ENCODE measurements at regions not wholly inside any gene's neighbourhood (a gene's known extent, or its start where the extent isn't known, plus 50 kb on each side); places are given as distances from the start of the nearest gene placed in this dataset.
"Not testable (repeated sequence)": the region's sequence is repeated elsewhere in the genome, so short reads cannot be mapped to it uniquely, and the experiment has no call there.

DNA sequence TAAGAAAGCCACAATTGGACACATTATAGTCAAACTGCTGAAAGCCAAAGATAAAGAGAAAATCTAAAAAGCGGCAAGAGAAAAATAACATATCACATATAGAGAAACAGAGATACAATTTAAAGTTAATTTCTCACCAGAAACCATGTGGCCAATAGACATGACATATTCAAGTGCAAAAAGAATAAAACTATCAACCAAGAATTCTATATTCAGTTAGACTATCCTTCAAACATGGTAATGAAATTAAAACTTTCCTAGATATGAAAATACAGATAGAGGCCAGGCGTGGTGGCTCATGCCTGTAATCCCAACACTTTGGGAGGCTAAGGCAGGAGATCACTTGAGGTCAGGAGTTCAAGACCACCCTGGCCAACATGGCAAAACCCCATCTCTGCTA, 129.1 kb upstream of the RNF32 start:
- no peak for DNase-seq

DNA sequence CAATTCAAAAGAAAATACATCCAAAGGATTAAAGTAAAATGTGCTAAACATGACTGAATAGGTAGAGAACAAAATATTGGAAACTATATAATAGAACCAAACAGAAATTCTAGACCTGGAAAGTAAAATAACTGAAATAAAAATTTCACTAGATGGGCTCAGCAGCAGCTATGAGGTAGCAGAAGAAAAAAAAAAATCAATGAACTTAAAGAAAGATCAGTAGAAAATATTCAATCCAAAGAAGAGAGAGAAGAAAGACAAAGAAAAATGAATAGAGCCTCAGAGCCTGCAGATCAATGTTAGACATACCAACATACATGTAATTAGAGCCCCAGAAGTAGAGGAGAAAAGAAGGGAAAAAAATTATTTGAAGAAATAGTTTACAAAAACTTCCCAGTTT, 129.6 kb upstream of the RNF32 start:
- DNase-seq, result no peak

DNA sequence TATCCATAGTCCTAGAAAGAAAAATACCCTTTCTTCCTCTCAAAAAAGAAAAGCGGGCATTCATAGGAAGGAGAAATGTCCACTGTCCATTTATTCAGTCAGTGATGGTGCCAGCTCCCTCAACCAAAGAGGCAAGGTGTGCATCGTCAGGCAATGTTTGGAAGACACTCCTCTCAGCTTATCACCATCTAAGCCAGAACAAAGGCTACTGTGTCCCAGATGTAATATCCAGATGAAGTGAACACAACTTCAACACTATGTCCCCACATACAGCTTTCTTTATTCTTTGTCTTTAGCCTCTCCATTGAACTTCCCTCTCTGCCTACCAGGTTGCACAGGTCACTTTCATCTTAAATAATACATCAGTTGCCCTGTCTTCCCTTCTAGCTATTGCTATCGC, 131.4 kb upstream of the RNF32 start:
- no peak for DNase-seq

DNA sequence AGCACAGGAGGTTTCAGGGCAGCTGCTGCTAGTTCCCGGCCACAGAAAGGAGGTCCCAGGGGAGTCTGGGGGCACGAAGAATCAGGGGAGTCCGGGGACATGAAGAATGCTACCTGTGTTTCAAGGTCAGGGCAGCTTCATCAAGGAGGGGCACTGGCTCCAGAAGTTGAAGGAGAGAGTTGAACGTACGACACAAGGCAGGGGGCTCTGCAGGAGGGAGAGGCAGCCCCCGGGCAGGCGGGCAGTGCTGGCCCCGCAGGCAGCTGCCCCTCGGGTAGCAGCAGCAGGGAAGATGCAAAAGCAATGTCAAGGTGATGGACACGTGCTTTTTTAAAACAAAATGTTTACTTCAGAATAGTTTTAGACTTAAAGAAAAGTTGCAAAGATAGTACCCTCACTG, 134.7 kb upstream of the RNF32 start:
- DNase-seq, result no peak

- no peak for DNase-seq
Measured at GRCh38 chr7:156504687-156505545, 135.7 kb upstream of the RNF32 start.

DNA sequence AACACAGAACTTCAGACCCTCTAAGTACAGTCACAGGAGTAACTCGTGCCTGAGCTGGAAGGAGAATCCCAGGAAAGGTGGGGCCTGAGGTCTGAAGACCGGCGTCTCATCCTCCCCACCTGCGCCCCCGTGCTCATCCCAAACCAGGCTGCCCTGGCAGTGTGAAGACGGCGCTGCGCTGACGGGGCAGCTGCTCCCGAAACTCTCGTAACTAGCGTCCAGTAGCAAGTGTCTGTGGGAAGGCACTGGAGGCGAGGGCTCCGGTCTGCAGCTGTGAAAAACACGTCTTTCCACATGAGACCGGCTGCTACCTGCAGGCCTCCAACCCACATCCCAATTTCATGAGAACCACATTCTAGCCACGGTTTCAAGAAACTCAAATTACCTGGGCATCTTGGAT, 136.6 kb upstream of the RNF32 start:
- DNase-seq, result no peak

DNA sequence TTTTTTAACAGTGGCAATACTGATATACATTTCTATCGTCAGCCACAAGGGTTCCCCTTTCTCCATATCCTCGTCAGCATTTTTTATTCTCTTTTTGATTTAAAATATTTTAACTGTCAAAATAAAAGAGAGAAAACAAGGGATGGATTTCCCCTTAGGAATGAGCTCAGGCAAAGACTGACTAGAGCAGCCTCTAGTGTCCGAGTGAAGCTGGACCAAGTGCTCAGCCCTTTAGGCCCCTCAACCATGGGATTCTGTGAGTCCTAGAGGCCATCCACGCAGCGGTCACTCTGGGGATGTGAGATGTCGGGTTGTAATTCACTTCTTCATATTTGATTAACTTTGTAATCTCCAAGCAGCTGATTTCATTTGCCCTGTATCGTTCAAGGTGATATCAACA, 137.4 kb upstream of the RNF32 start:
- no peak for DNase-seq

GRCh38 chr7:156501815-156502214, 138.8 kb upstream of the RNF32 start:
- DNase-seq, result not testable (repeated sequence)

DNA sequence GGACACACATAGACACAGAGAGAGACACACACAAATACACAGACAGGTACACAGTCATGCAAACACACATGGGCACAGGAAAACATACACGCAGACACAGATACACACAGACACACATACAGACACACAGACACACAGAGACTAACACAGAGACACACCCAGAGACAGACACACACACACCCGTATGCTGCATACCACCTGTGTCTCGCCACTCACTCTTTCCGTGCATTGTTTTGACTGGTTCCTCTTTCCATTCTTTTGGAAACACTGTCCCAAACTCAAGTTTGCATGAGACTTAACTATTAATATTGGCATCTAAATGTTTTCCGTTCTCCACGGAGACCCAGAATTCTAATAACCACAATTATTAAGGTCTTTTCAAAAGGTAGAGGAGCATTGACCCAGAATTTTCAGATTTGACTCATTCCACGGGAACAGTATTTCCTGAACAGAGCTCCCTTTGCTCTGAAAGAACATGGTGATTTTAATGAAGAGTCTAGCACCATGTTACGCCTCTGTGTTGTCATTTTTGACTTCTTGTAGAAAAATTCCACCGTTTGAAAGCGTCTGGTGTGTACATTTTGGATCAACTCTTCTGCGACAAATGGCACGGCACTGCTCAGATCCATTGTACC, 141.2 kb upstream of the RNF32 start:
- no peak for DNase-seq

DNA sequence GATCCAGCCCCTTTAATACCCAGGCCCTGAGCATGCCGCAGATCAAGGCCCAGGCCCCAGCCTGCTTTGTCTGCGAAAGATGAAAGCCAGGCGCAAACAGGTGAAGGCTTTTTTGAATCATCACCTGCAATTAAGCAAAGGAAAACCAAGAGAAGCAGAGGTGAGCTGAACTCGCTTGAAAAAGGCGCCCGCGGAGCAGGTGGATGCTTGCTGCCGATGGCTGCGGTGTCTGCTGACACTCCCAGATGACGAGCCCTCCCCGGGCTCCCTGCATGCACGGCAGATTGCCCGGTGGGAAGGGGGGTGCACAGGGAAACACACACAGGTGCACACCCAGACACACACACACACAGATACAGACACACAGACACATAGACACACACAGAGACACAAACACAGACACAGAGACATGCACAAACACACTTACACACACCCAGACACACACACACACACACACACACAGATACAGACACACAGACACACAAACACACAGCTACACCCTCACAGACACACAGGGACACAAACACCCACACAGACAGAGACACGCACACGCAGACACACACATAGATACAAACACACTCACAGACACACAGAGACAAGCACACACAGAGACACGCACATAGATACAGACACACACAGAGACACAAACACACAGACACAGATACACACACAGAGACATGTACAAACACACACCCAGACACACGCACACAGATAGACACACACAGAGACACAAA, 142.6 kb upstream of the RNF32 start:
- DNase-seq, result no peak

GRCh38 chr7:156496865-156497264, 143.7 kb upstream of the RNF32 start:
- no peak for DNase-seq

- peak; percentile 42 for DNase-seq
Measured at GRCh38 chr7:156496363-156496769, 144.2 kb upstream of the RNF32 start.

DNA sequence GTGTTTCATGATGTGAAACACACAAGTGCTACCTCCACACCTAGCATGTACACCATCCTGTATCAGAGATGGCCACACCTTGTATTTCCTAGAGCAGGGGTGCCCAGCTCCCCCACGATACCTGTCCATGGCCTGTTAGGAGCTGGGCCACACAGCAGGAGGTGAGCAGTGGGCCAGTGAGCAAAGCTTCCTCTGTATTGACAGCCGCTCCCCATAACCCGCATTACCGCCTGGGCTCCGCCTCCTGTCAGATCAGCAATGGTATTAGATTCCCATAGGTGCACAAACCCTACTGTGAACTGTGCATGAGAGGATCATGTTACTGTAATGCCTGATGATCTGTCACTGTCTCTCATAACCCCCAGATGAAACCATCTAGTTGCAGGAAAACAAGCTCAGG, 145.6 kb upstream of the RNF32 start:
- DNase-seq, result no peak

DNA sequence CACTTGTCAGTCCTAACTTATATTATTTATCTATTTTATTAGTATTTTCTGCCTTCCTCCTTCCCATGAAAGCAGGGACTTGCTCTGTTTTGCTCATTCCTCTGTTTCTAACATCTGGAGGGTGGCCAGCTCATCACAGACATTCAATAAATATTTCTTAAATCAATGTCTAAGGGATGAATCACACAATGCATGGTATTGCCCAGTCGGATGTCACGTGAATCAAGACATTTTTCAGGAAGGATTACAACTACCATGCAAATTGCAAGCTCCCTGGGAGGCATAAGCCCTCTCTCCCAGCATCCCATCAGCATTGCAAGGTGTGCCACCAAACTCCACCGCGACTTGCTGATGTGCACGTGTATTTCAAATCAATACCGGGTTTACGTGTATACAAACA, 146.6 kb upstream of the RNF32 start:
- DNase-seq, result no peak

- no peak for DNase-seq
Measured at GRCh38 chr7:156492170-156492569, 148.4 kb upstream of the RNF32 start.

DNA sequence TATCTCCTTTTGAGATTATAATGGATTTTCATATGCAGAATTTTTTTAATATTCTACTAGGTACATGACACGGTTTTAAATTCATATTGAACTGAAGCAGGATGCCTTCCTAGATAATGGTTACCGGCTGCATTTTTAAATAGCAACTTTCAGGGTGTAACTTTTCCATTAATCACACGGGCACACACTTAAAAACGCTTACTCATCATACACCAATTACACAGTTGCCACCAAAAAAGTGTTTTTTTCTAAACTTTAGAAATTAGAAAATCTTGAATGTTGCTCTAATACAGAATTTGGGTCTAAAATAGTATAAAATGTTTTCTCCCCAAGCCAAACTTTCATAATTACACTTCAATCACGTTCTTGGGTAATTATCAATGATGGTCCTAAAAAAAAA, 149.1 kb upstream of the RNF32 start:
- no peak for DNase-seq

GRCh38 chr7:156490021-156490800, 150.4 kb upstream of the RNF32 start:
- no peak for DNase-seq

DNA sequence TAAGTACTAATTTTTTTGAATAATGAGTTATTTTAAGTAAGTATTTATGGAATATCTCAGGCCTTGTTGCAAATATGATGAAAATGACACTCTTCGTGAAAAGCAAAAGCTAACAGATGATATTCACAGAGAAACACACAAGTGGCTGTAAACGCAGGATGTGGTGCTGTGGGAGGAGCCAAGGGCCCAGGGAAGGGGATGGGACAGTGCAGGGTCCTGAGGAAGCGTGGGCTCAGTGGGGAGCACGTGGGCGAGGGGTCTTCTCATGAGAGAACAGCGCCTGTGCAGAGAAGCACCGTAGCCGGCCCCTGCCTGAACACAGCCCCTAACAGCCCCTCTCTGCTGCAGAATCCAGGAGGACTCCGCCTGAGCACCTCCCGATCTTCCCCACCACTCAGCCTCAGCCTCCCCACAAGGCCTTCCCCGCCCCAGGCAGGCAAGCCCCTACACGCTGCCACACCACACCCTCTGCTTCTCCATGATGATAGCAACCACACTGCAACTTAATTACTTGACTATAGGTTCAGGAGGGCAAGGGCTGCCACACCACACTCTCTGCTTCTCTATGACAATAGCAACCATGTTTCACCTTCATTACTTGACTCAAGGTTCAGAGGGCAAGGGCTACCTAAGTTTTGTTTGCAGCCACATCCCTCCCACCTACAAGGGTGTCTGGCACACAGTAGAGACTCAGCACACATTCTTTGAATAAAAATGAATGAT, 152.6 kb upstream of the RNF32 start:
- no peak for DNase-seq

DNA sequence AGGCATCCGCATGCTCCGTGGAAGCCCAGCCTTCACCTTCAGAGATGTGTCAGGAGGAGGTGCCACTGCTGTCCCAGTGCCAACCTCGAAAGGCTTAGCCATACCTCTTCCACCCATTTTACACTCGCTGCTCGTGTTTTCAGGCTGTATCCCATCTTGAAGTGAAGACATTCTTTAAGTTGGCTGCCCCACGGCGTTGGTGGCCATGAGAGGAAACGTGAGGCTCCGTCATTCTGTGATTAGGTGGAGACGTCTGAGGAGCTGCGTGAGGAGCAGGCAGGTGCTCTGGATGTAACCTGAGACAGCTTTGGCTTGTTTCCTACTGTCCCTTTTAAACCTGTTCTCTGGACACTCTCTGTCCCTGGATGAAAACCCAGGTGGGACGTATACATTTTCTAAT, 159.9 kb upstream of the RNF32 start:
- DNase-seq, result no peak

DNA sequence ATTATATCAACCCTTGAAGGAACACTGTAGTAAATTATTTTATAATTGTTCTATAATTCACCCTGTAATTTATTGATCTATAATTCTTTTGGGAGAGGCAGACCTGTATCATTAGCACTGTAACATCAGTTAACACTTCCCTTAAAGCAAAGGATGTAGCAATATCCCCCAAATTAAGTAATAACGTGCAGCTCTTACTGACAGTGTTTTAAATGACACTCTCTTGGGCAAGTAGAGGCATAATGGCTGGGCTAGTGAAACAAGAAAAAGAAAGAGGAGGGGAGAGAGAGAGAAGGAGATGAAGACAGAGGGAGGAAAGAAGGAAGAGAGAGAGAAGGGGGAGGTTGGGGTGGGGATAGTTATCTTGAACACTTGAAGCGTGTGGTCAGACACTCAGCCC, 161.0 kb upstream of the RNF32 start:
- DNase-seq, result no peak

DNA sequence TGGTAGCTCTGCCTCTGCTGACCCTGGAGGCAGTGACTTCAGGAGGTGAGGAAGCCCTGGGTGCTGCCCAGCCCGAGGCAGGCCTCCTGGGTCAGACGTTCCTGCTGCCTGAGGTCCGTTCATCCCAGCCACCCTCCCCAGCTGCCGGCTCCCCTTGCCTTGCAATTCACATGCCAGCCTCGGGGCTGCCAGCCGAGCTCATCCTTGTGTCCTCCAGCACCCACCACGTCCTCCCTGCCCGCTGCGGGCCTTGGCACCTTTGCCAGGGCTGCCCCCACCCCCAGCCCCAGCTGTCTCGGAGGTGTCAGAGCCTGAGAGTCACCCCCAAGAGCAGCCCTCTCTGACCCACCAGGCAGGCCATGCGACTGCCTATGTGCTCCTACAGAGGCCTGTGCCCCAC, 162.1 kb upstream of the RNF32 start:
- no peak for DNase-seq

DNA sequence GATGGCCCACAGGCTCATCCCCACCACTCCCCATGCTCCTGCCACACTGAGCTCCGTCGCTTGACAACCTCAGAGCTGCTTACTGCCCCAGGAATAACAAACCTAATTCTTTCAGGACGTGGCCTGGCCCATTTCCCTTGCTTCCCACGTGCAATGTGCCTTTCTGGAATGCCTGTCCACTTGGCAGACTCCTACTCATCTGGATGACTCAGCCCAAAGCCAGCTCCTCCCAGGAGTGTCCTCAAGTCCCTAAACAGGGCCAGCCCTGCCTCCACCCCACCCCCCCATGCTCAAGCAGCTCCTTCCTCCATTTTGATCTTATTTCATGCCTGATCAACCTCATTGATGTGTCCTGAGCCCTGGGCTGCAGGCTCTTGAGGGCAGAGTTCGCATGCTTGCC, 164.9 kb upstream of the RNF32 start:
- DNase-seq, result no peak

GRCh38 chr7:156475179-156475578, 165.4 kb upstream of the RNF32 start:
- DNase-seq, result no peak

All from NCI-H524 treated with DMSO at 0.1 percent for 48 hours (cell line).